Gastroesophageal sphincter (tissue), 4 donors: ENCODE measurements at regions not wholly inside any gene's neighbourhood (a gene's known extent, or its start where the extent isn't known, plus 50 kb on each side); places are given as distances from the start of the nearest gene placed in this dataset.

Source experiments
- ATAC-seq: fragments of 150-250 bp; one replicate; pipeline ENCODE4 v1.9.1; 2016; ENCODE audit warnings: mild to moderate bottlenecking, moderate library complexity
- H3K27ac ChIP-seq, 4 donors: fragments of 200-600 bp; sonication (generic) in 3 of 4; 1 replicate in 3 of 4; 2 replicates in 1 of 4; pipeline ENCODE4 v1.5.1; 2016 to 2019
- H3K27me3 ChIP-seq: fragments of 200-600 bp; sonication (generic); one replicate; pipeline ENCODE4 v1.5.1; 2019
- H3K36me3 ChIP-seq, 2 donors: fragments of 200-600 bp; sonication (generic); one replicate each; pipeline ENCODE4 v1.5.1; 2019; ENCODE audit warnings: control low read depth in 1 of 2
- H3K4me1 ChIP-seq, 3 donors: fragments of 200-600 bp; sonication (generic); 1 replicate in 2 of 3; 2 replicates in 1 of 3; pipeline ENCODE4 v1.5.1; 2016 to 2019; ENCODE audit warnings: control low read depth in 2 of 3
- H3K4me3 ChIP-seq, 2 donors: fragments of 200-600 bp; sonication (generic); one replicate each; pipeline ENCODE4 v1.5.1; 2019; ENCODE audit warnings: mild to moderate bottlenecking in 1 of 2, moderate library complexity in 1 of 2
- H3K9me3 ChIP-seq, 3 donors: fragments of 200-600 bp; sonication (generic); one replicate each; pipeline ENCODE4 v1.5.1; 2017 to 2019; ENCODE audit warnings: control low read depth in 2 of 3
- CTCF ChIP-seq, 4 experiments: fragments of 200-600 bp in 2 of 4; fragments of 450-650 bp in 2 of 4; sonication (generic) in 1 of 4; IDR thresholded peaks; one replicate each; pipeline ENCODE4 v1.5.1; 2017 to 2019; ENCODE audit warnings: antibody characterized with exemption in 4 of 4, mild to moderate bottlenecking in 2 of 4, moderate library complexity in 2 of 4
- EP300 ChIP-seq: sonication (generic); formaldehyde crosslinking; IDR thresholded peaks from one replicate; pipeline ENCODE4 v1.6.1; 2017; ENCODE audit warnings: antibody characterized with exemption, mild to moderate bottlenecking
- POLR2A ChIP-seq, 2 donors: fragments of 450-650 bp; IDR thresholded peaks; one replicate each; pipeline ENCODE4 v1.6.1; 2017; ENCODE audit warnings: antibody characterized with exemption in 2 of 2, mild to moderate bottlenecking in 2 of 2, moderate library complexity in 1 of 2
- POLR2AphosphoS5 ChIP-seq: sonication (generic); formaldehyde crosslinking; IDR thresholded peaks from one replicate; pipeline ENCODE4 v1.6.1; 2017; ENCODE audit warnings: antibody characterized with exemption
- WGBS, 2 donors: methylation state at CpG; one replicate each; pipeline ENCODE4 v1.1.5; 2018; ENCODE audit warnings: low coverage in 1 of 2; 5-methylcytosine and 5-hydroxymethylcytosine counted together

DNA sequence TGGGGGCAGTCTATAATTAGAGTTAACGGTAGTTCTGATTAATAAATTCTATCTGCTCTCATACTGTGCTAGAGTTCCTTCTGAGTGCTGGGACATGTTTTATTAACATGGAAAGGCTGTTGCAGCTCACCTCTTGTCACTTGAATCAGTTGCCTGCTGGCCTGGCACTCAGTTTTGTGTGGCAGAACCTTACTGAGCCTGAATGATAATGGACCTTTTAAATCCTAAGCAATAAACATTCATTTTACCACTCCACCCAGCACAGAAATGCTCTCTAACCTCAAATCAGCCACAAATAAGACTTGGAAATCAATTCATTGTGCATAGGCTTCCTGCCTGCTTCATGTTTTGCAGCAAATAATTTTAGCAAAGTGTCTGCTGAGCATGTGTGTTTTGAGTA lies 115.0 kb upstream of the RBMS1 start:
- H3K4me3 ChIP-seq = no peak overlapping the region
- no peaks in the 10 kb centered on the region for H3K36me3 ChIP-seq
- H3K4me1 ChIP-seq = no peaks in the 10 kb centered on the region
- H3K9me3 ChIP-seq = no peaks in the 10 kb centered on the region
- WGBS, 2 donors = 71 to 100% methylated on average over 1 of the region's 1 CpG
- no peaks in the 10 kb centered on the region for H3K27me3 ChIP-seq
- no peak for ATAC-seq
- TF ChIP-seq CTCF (IDR thresholded peaks at IDR 0.05) (no peak), POLR2A (IDR thresholded peaks at IDR 0.05) (no peak), POLR2AphosphoS5 (no peak), EP300 (no peak)
- H3K27ac ChIP-seq = no peak overlapping the region

GRCh38 chr2:160609346-160609745 lies 115.7 kb upstream of the RBMS1 start:
- TF ChIP-seq CTCF (IDR thresholded peaks at IDR 0.05) = no peak
- no peak for TF ChIP-seq POLR2AphosphoS5
- H3K4me3 ChIP-seq = no peak overlapping the region
- H3K9me3 ChIP-seq = no peaks in the 10 kb centered on the region
- no peak for ATAC-seq
- H3K36me3 ChIP-seq = no peaks in the 10 kb centered on the region
- no peaks in the 10 kb centered on the region for H3K27me3 ChIP-seq
- no peak overlapping the region for H3K27ac ChIP-seq
- 14 to 63% methylated on average over 1 of the region's 1 CpG for WGBS, 2 donors
- H3K4me1 ChIP-seq = no peaks in the 10 kb centered on the region

DNA sequence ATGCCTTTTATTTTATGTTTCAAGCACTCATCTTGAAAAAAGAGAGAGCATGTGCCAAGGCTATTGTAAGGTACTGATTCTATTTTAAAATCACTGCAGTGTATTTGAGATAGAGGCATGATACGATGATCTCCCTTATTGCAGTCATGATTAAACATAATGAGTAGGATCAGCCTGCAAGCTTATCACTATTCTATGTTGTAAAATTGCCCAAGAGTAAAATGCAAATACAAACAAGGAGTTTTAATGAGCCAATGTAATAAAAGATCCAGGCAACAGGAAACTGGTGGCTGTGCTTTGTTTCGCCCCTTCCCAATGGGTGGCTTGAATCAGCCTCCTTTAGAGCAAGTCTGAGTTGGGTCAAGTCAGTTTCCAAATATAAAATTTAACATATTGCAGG lies 116.4 kb upstream of the RBMS1 start:
- 81 to 90% methylated on average over 2 of the region's 2 CpGs for WGBS, 2 donors
- Histone ChIP-seq H3K36me3 (no peaks in the 10 kb centered on the region), H3K27ac (no peak overlapping the region), H3K4me3 (no peak overlapping the region), H3K9me3 (no peaks in the 10 kb centered on the region), H3K4me1 (no peaks in the 10 kb centered on the region), H3K27me3 (no peaks in the 10 kb centered on the region)
- no peak for TF ChIP-seq POLR2AphosphoS5
- no peak for TF ChIP-seq EP300
- no peak for TF ChIP-seq CTCF (IDR thresholded peaks at IDR 0.05)
- no peak for TF ChIP-seq POLR2A (IDR thresholded peaks at IDR 0.05)
- no peak for ATAC-seq

GRCh38 chr2:160612266-160612856 lies 118.8 kb upstream of the RBMS1 start:
- Histone ChIP-seq H3K27me3 (no peaks in the 10 kb centered on the region), H3K4me1 (no peaks in the 10 kb centered on the region), H3K27ac (no peak overlapping the region), H3K4me3 (no peak overlapping the region), H3K36me3 (no peaks in the 10 kb centered on the region), H3K9me3 (peaks cover 0 to 12% (median 0%) of the 10 kb centered on the region in 3 donors)
- no peak for ATAC-seq
- TF ChIP-seq CTCF (IDR thresholded peaks at IDR 0.05) (no peak), POLR2A (IDR thresholded peaks at IDR 0.05) (no peak), POLR2AphosphoS5 (no peak), EP300 (no peak)

GRCh38 chr2:160613466-160614153 lies 120.0 kb upstream of the RBMS1 start:
- H3K4me3 ChIP-seq = no peak overlapping the region
- H3K36me3 ChIP-seq = no peaks in the 10 kb centered on the region
- H3K9me3 ChIP-seq = peaks cover 0 to 12% (median 0%) of the 10 kb centered on the region in 3 donors
- 83 to 90% methylated on average over 1 of the region's 1 CpG for WGBS, 2 donors
- TF ChIP-seq POLR2AphosphoS5 (no peak), POLR2A (IDR thresholded peaks at IDR 0.05) (no peak), CTCF (IDR thresholded peaks at IDR 0.05) (no peak), EP300 (no peak)
- H3K4me1 ChIP-seq = no peaks in the 10 kb centered on the region
- no peaks in the 10 kb centered on the region for H3K27me3 ChIP-seq
- ATAC-seq = no peak
- no peak overlapping the region for H3K27ac ChIP-seq
